CD4-positive, alpha-beta T cell (primary cell): ENCODE measurements at regions not wholly inside any gene's neighbourhood (a gene's known extent, or its start where the extent isn't known, plus 50 kb on each side); places are given as distances from the start of the nearest gene placed in this dataset.
"Not testable (repeated sequence)": the region's sequence is repeated elsewhere in the genome, so short reads cannot be mapped to it uniquely, and the experiment has no call there.

ENCODE experiments used
- ATAC-seq: fragments of 200-7000 bp; cut with Tn5 transposase; one replicate; pipeline ENCODE4 v1.10.0; 2022; ENCODE audit warnings: mild to moderate bottlenecking; ENCODE audit not compliant: poor library complexity
- CTCF ChIA-PET: fragments of 350-600 bp; sonication (Branson Sonifier 250); formaldehyde crosslinking; loops from one replicate; lab custom pipeline; 2021; ENCODE audit warnings: antibody characterized with exemption, inconsistent platforms; lab: Charles Lee
- POLR2A ChIA-PET: fragments of 350-600 bp; sonication (Branson Sonifier 250); formaldehyde crosslinking; loops from one replicate; lab custom pipeline; 2021; ENCODE audit warnings: antibody characterized with exemption, inconsistent platforms; lab: Charles Lee
- DNase-seq, 14 experiments: peaks; one replicate each; pipeline ENCODE4 v3.0.0-alpha.2; 2013 to 2020; ENCODE audit warnings: mixed read lengths in 2 of 14
- H3K27ac ChIP-seq, 2 donors: one replicate each; pipeline versions ENCODE4 v1.5.1 to v1.7.0; 2013; ENCODE audit warnings: low read length in 2 of 2, low read depth in 1 of 2, mild to moderate bottlenecking in 1 of 2
- H3K27me3 ChIP-seq, 2 experiments: 1 replicate in 1 of 2; 2 replicates in 1 of 2; pipeline versions ENCODE4 v1.6.1 to v1.7.0; 2013; ENCODE audit warnings: low read length in 2 of 2, control low read depth in 1 of 2, mild to moderate bottlenecking in 1 of 2, moderate library complexity in 1 of 2; ENCODE audit not compliant: insufficient read depth in 2 of 2, control insufficient read depth in 1 of 2
- H3K36me3 ChIP-seq: one replicate; pipeline ENCODE4 v1.6.1; 2013; ENCODE audit warnings: low read length, control low read depth; ENCODE audit not compliant: insufficient read depth
- H3K4me1 ChIP-seq: one replicate; pipeline ENCODE4 v1.6.1; 2013; ENCODE audit warnings: low read length, control low read depth; ENCODE audit not compliant: insufficient read depth
- H3K4me3 ChIP-seq: one replicate; pipeline ENCODE4 v1.5.1; 2013; ENCODE audit warnings: mild to moderate bottlenecking, low read length, moderate library complexity
- H3K9me3 ChIP-seq, 2 experiments: 1 replicate in 1 of 2; 2 replicates in 1 of 2; pipeline versions ENCODE4 v1.6.1 to v1.7.0; 2013; ENCODE audit warnings: low read length in 2 of 2, mild to moderate bottlenecking in 2 of 2, control low read depth in 1 of 2, moderate library complexity in 1 of 2; ENCODE audit not compliant: control insufficient read depth in 1 of 2, insufficient read depth in 1 of 2
- H3K27ac Mint-ChIP-seq: one replicate; pipeline ENCODE4 v1.8.0; 2020; ENCODE audit warnings: mixed read lengths
- H3K27me3 Mint-ChIP-seq: one replicate; pipeline ENCODE4 v1.8.0; 2021; ENCODE audit warnings: mixed read lengths
- H3K36me3 Mint-ChIP-seq: one replicate; pipeline ENCODE4 v1.8.0; 2021; ENCODE audit warnings: low read depth, mixed read lengths
- H3K4me1 Mint-ChIP-seq: one replicate; pipeline ENCODE4 v1.8.0; 2021; ENCODE audit warnings: low read depth, mixed read lengths
- H3K4me3 Mint-ChIP-seq: one replicate; pipeline ENCODE4 v1.8.0; 2020; ENCODE audit warnings: mild to moderate bottlenecking, mixed read lengths
- H3K9me3 Mint-ChIP-seq: one replicate; pipeline ENCODE4 v1.8.0; 2020; ENCODE audit warnings: mixed read lengths
- CTCF ChIP-seq: fragments of 200-600 bp; IDR thresholded peaks from one replicate; pipeline ENCODE4 v1.8.0; 2022; ENCODE audit warnings: antibody characterized with exemption, mild to moderate bottlenecking
- intact Hi-C, 2 experiments: fragments of 100-400 bp; cut with DNase I in 1 of 2; cut with micrococcal nuclease in 1 of 2; formaldehyde crosslinking; loops; one replicate each; pipeline versions ENCODE4 v1.15.1 to v1.9.0; 2023 to 2025; cut with DNase I, micrococcal nuclease

- Histone ChIP-seq H3K4me1 (no peaks in the 10 kb centered on the region), H3K27ac (no peak overlapping the region), H3K27me3 (no peaks in the 10 kb centered on the region), H3K4me3 (no peak overlapping the region), H3K36me3 (no peaks in the 10 kb centered on the region), H3K9me3 (no peaks in the 10 kb centered on the region)
- TF ChIP-seq CTCF, result no peak
- intact Hi-C loops, result no loop called here
- H3K36me3 Mint-ChIP-seq, result no peaks in the 10 kb centered on the region
- peaks cover 4% of the 10 kb centered on the region for H3K9me3 Mint-ChIP-seq
- ATAC-seq (no peak), DNase-seq (no peak)
- no peaks in the 10 kb centered on the region for H3K27me3 Mint-ChIP-seq
- CTCF ChIA-PET, result no interaction called here
- no peaks in the 10 kb centered on the region for H3K4me1 Mint-ChIP-seq
- POLR2A ChIA-PET, result no interaction called here
- no peak overlapping the region for H3K27ac Mint-ChIP-seq
- H3K4me3 Mint-ChIP-seq, result no peak overlapping the region
Observed at GRCh38 chr4:124980276-124980752, 267.8 kb upstream of the ANKRD50 start.

GRCh38 chr4:124978536-124978935 is 266.0 kb upstream of the ANKRD50 start:
- H3K9me3 Mint-ChIP-seq, POLR2A ChIA-PET, H3K27ac Mint-ChIP-seq, DNase-seq, H3K4me1 Mint-ChIP-seq, H3K36me3 ChIP-seq, CTCF ChIA-PET, H3K4me3 ChIP-seq, ATAC-seq, H3K27me3 Mint-ChIP-seq, H3K36me3 Mint-ChIP-seq, H3K27me3 ChIP-seq, H3K4me3 Mint-ChIP-seq, H3K4me1 ChIP-seq, H3K9me3 ChIP-seq, H3K27ac ChIP-seq, intact Hi-C loops: not testable (repeated sequence)

GRCh38 chr4:124977045-124977444 is 264.5 kb upstream of the ANKRD50 start:
- Histone ChIP-seq H3K36me3 (no peaks in the 10 kb centered on the region), H3K9me3 (no peaks in the 10 kb centered on the region), H3K27me3 (no peaks in the 10 kb centered on the region), H3K27ac (no peak overlapping the region), H3K4me3 (no peak overlapping the region), H3K4me1 (no peaks in the 10 kb centered on the region)
- Mint-ChIP-seq H3K27ac (no peak overlapping the region), H3K36me3 (no peaks in the 10 kb centered on the region), H3K27me3 (no peaks in the 10 kb centered on the region), H3K4me3 (no peak overlapping the region), H3K4me1 (no peaks in the 10 kb centered on the region), H3K9me3 (peaks cover 2% of the 10 kb centered on the region)
- CTCF ChIA-PET, result no interaction called here
- ATAC-seq (no peak), DNase-seq (no peak)
- intact Hi-C loops, result no loop called here
- TF ChIP-seq CTCF, result no peak
- POLR2A ChIA-PET, result no interaction called here

GRCh38 chr4:124974152-124974551 is 261.6 kb upstream of the ANKRD50 start:
- Mint-ChIP-seq H3K36me3 (no peaks in the 10 kb centered on the region), H3K4me3 (no peak overlapping the region), H3K27ac (no peak overlapping the region), H3K9me3 (peaks cover 2% of the 10 kb centered on the region), H3K27me3 (no peaks in the 10 kb centered on the region), H3K4me1 (no peaks in the 10 kb centered on the region)
- CTCF ChIA-PET, result interaction anchor here (1.3 kb wide), 1 partner anchor 9 kb away, joined by 3 read pairs; no protein-coding TSS in a partner anchor
- POLR2A ChIA-PET, result no interaction called here
- no peaks in the 10 kb centered on the region for H3K27me3 ChIP-seq
- no peaks in the 10 kb centered on the region for H3K9me3 ChIP-seq
- no peak overlapping the region for H3K4me3 ChIP-seq
- intact Hi-C loops, result no loop called here
- no peaks in the 10 kb centered on the region for H3K4me1 ChIP-seq
- no peaks in the 10 kb centered on the region for H3K36me3 ChIP-seq
- no peak for TF ChIP-seq CTCF
- no peak for DNase-seq
- H3K27ac ChIP-seq, result no peak overlapping the region
- no peak for ATAC-seq
